IMR-90 (cell line): ENCODE measurements at regions not wholly inside any gene's neighbourhood (a gene's known extent, or its start where the extent isn't known, plus 50 kb on each side); places are given as distances from the start of the nearest gene placed in this dataset.

Experiments used
- ATAC-seq: fragments of 200-7000 bp; cut with Tn5 transposase; 2 replicates; pipeline ENCODE4 v1.9.1; 2020; ENCODE audit warnings: low read depth, mild to moderate bottlenecking, moderate library complexity
- BruUV-seq: library from RNA; stranded (reverse); fragments of 400-500 nt; replicated peaks from 2 replicates; lab custom pipeline; 2021; lab: Mats Ljungman, UMichigan
- CTCF ChIA-PET: fragments of 300-600 bp; formaldehyde crosslinking; extraction: SDS; loops from one replicate; lab custom pipeline; 2021; ENCODE audit warnings: antibody characterized with exemption; lab: Yijun Ruan, JAX
- POLR2A ChIA-PET: fragments of 300-600 bp; sonication (Branson Sonifier 250); formaldehyde crosslinking; loops from one replicate; lab custom pipeline; 2022; ENCODE audit warnings: antibody characterized with exemption; ENCODE audit not compliant: unreplicated experiment; lab: Charles Lee
- DNase-seq: peaks from one replicate; pipeline ENCODE4 v3.0.0; 2013
- H2AFZ ChIP-seq: replicated peaks from 2 replicates; pipeline ENCODE3; 2013; ENCODE audit warnings: low read length, mild to moderate bottlenecking; ENCODE audit not compliant: poor library complexity
- H2AK5ac ChIP-seq: 2 replicates; pipeline ENCODE4 v1.6.1; 2013; ENCODE audit warnings: low read depth, low read length, inconsistent platforms
- H2AK9ac ChIP-seq: replicated peaks from 2 replicates; pipeline ENCODE3; 2013; ENCODE audit warnings: mild to moderate bottlenecking, low read depth, low read length, moderate library complexity; ENCODE audit not compliant: poor library complexity
- H2BK120ac ChIP-seq: 2 replicates; pipeline ENCODE4 v1.6.1; 2013; ENCODE audit warnings: low read depth, low read length, inconsistent platforms
- H2BK15ac ChIP-seq: 3 replicates; pipeline ENCODE4 v1.6.1; 2013; ENCODE audit warnings: low read depth, low read length, inconsistent platforms
- H2BK20ac ChIP-seq: 2 replicates; pipeline ENCODE4 v1.6.1; 2013; ENCODE audit warnings: low read depth, mild to moderate bottlenecking, inconsistent platforms, low read length, moderate library complexity
- H2BK5ac ChIP-seq: 2 replicates; pipeline ENCODE4 v1.6.1; 2013; ENCODE audit warnings: mild to moderate bottlenecking, low read depth, low read length, inconsistent platforms; ENCODE audit not compliant: poor library complexity, severe bottlenecking
- H3K14ac ChIP-seq: replicated peaks from 2 replicates; pipeline ENCODE4 v1.6.1; 2013; ENCODE audit warnings: low read depth, low read length, inconsistent platforms
- H3K18ac ChIP-seq: 2 replicates; pipeline ENCODE4 v1.6.1; 2013; ENCODE audit warnings: low read depth, low read length, control low read depth
- H3K23ac ChIP-seq: 2 replicates; pipeline ENCODE4 v1.6.1; 2013; ENCODE audit warnings: low read depth, low read length, inconsistent platforms
- H3K27ac ChIP-seq: 2 replicates; pipeline ENCODE4 v1.5.1; 2013; ENCODE audit warnings: mild to moderate bottlenecking, control low read depth, low read length; ENCODE audit not compliant: insufficient read depth
- H3K27me3 ChIP-seq: 2 replicates; pipeline ENCODE4 v1.6.1; 2013; ENCODE audit warnings: low read length; ENCODE audit not compliant: control insufficient read depth, insufficient read depth
- H3K36me3 ChIP-seq: 2 replicates; pipeline ENCODE4 v1.6.1; 2013; ENCODE audit warnings: low read length, mixed read lengths; ENCODE audit not compliant: control insufficient read depth, insufficient read depth
- H3K4ac ChIP-seq: 2 replicates; pipeline ENCODE4 v1.6.1; 2013; ENCODE audit warnings: low read depth, low read length, inconsistent platforms
- H3K4me1 ChIP-seq: 2 replicates; pipeline ENCODE4 v1.6.1; 2013; ENCODE audit warnings: low read length, mixed read lengths; ENCODE audit not compliant: control insufficient read depth, insufficient read depth
- H3K4me2 ChIP-seq: 2 replicates; pipeline ENCODE4 v1.6.1; 2013; ENCODE audit warnings: low read depth, mild to moderate bottlenecking, control low read depth, low read length, moderate library complexity
- H3K4me3 ChIP-seq: 2 replicates; pipeline ENCODE4 v1.5.1; 2013; ENCODE audit warnings: low read depth, mild to moderate bottlenecking, control low read depth, low read length, moderate library complexity; ENCODE audit not compliant: insufficient read depth
- H3K56ac ChIP-seq: 2 replicates; pipeline ENCODE4 v1.6.1; 2013; ENCODE audit warnings: low read length, inconsistent platforms; ENCODE audit not compliant: insufficient read depth; ENCODE audit errors: extremely low read depth
- H3K79me1 ChIP-seq, 2 experiments: 2 replicates each; pipeline ENCODE4 v1.6.1; 2013; ENCODE audit warnings: low read length in 2 of 2, inconsistent platforms in 1 of 2, low read depth in 1 of 2
- H3K9ac ChIP-seq: 2 replicates; pipeline ENCODE4 v1.6.1; 2013; ENCODE audit warnings: low read depth, low read length, control low read depth
- H3K9me1 ChIP-seq: 2 replicates; pipeline ENCODE4 v1.6.1; 2013; ENCODE audit warnings: low read length, inconsistent platforms; ENCODE audit not compliant: insufficient read depth
- H3K9me3 ChIP-seq: 2 replicates; pipeline ENCODE4 v1.6.1; 2013; ENCODE audit warnings: low read length; ENCODE audit not compliant: control insufficient read depth, insufficient read depth
- H4K20me1 ChIP-seq: 2 replicates; pipeline ENCODE4 v1.6.1; 2013; ENCODE audit warnings: low read length, inconsistent platforms; ENCODE audit not compliant: insufficient read depth
- H4K5ac ChIP-seq: 2 replicates; pipeline ENCODE4 v1.6.1; 2013; ENCODE audit warnings: mild to moderate bottlenecking, low read depth, low read length, control low read depth
- H4K8ac ChIP-seq, 2 experiments: 2 replicates each; pipeline ENCODE4 v1.6.1; 2013; ENCODE audit warnings: low read depth in 2 of 2, low read length in 2 of 2, control low read depth in 1 of 2, inconsistent platforms in 1 of 2
- H4K91ac ChIP-seq: 2 replicates; pipeline ENCODE4 v1.6.1; 2013; ENCODE audit warnings: low read depth, low read length, inconsistent platforms; ENCODE audit not compliant: insufficient read depth
- CEBPB ChIP-seq: IDR thresholded peaks from 2 replicates; pipeline ENCODE4 v1.6.1; 2012; ENCODE audit warnings: low read depth, low read length, improper control_type of control experiment
- CHD1 ChIP-seq: IDR thresholded peaks from 2 replicates; pipeline ENCODE4 v1.6.1; 2012; ENCODE audit warnings: low read depth, low read length, improper control_type of control experiment
- ELK1 ChIP-seq: fragments of 150-350 bp; IDR thresholded peaks from 2 replicates; pipeline ENCODE4 v1.6.1; 2016; ENCODE audit warnings: low read depth, mild to moderate bottlenecking, low read length, moderate library complexity, borderline replicate concordance
- WGBS, 2 experiments: methylation state at CpG; one replicate each; pipeline versions ENCODE4 v1.1.5 to v1.1.7; 2013; ENCODE audit warnings: missing lambda C conversion rate in 2 of 2; ENCODE audit not compliant: insufficient read length in 1 of 2; ENCODE audit errors: extremely low coverage in 2 of 2; 5-methylcytosine and 5-hydroxymethylcytosine counted together
- dilution Hi-C: fragments of 300-500 bp; cut with HindIII; formaldehyde crosslinking; loops from one replicate; pipeline ENCODE4 v1.14.3; 2018; ENCODE audit warnings: low sequenced_read_pairs; ENCODE audit not compliant: unreplicated experiment
- in situ Hi-C: fragments of 300-500 bp; cut with MboI; formaldehyde crosslinking; loops from 3 replicates; pipeline ENCODE4 v1.14.3; 2019; ENCODE audit warnings: low sequenced_read_pairs, inconsistent platforms, mixed read lengths
- intact Hi-C: fragments of 100-400 bp; cut with micrococcal nuclease; formaldehyde crosslinking; loops from 2 replicates; pipeline ENCODE4 v1.10.0; 2022

- no peak overlapping the region for H4K91ac ChIP-seq
- ATAC-seq, result no peak
- no peak overlapping the region for H2AK5ac ChIP-seq
- no peak overlapping the region for H3K18ac ChIP-seq
- H3K9me3 ChIP-seq, result no peaks in the 10 kb centered on the region
- CTCF ChIA-PET, result interaction anchor here (0.7 kb wide), 1 partner anchor 55 kb away, joined by 3 read pairs; no protein-coding TSS in a partner anchor
- H2BK5ac ChIP-seq, result no peak overlapping the region
- H2BK20ac ChIP-seq, result no peak overlapping the region
- no peak overlapping the region for H2BK120ac ChIP-seq
- no peak overlapping the region for H3K4ac ChIP-seq
- no peak overlapping the region for H4K5ac ChIP-seq
- H3K79me1 ChIP-seq, result no peaks in the 10 kb centered on the region
- no peaks in the 10 kb centered on the region for H3K9me1 ChIP-seq
- in situ Hi-C loops (no loop called here), dilution Hi-C loops (no loop called here), intact Hi-C loops (no loop called here)
- H2AK9ac ChIP-seq, result no peak overlapping the region
- BruUV-seq, result no TSS peak
- no peak overlapping the region for H3K14ac ChIP-seq
- H3K4me1 ChIP-seq, result no peaks in the 10 kb centered on the region
- no peaks in the 10 kb centered on the region for H3K36me3 ChIP-seq
- H3K56ac ChIP-seq, result no peak overlapping the region
- no peak overlapping the region for H4K8ac ChIP-seq
- no peak overlapping the region for H3K4me3 ChIP-seq
- H3K4me2 ChIP-seq, result no peak overlapping the region
- H4K20me1 ChIP-seq, result no peaks in the 10 kb centered on the region
- TF ChIP-seq CHD1 (no peak), ELK1 (no peak), CEBPB (peak; percentile 54)
- no peak overlapping the region for H2BK15ac ChIP-seq
- no peak overlapping the region for H3K23ac ChIP-seq
- POLR2A ChIA-PET, result no interaction called here
- H2AFZ ChIP-seq, result no peak overlapping the region
- H3K27ac ChIP-seq, result no peak overlapping the region
- DNase-seq, result no peak
- no peak overlapping the region for H3K9ac ChIP-seq
- no peaks in the 10 kb centered on the region for H3K27me3 ChIP-seq
- WGBS, 2 experiments, result 70% methylated on average over 1 of the region's 3 CpGs; no CpG with 5 or more reads in 1 of the 2 experiments
Observed at GRCh38 chr2:57867730-57868129, 178.9 kb upstream of the VRK2 start.
